ENCODE measurements at regions not wholly inside any gene's neighbourhood (a gene's known extent, or its start where the extent isn't known, plus 50 kb on each side); places are given as distances from the start of the nearest gene placed in this dataset.

GRCh38 chr17:69954241-69954925 lies 120.6 kb upstream of the KCNJ16 start:
- DNase-seq = no peak

- no peak for DNase-seq
These were observed 117.0 kb upstream of the KCNJ16 start for GRCh38 chr17:69958063-69958462.

- DNase-seq = no peak
These were observed 115.7 kb upstream of the KCNJ16 start for GRCh38 chr17:69959283-69959682.

- DNase-seq = no peak
These were observed 114.3 kb upstream of the KCNJ16 start for GRCh38 chr17:69960755-69961154.

- DNase-seq = peak; percentile 3
These were observed 113.4 kb upstream of the KCNJ16 start for GRCh38 chr17:69961501-69962145.

GRCh38 chr17:69962436-69962995 lies 112.5 kb upstream of the KCNJ16 start:
- no peak for DNase-seq

GRCh38 chr17:69967910-69968411 lies 107.1 kb upstream of the KCNJ16 start:
- DNase-seq = peak; percentile 62

GRCh38 chr17:69969897-69970296 lies 105.1 kb upstream of the KCNJ16 start:
- DNase-seq = no peak

- DNase-seq = no peak
These were observed 102.8 kb upstream of the KCNJ16 start for GRCh38 chr17:69972251-69972650.

- DNase-seq = no peak
These were observed 99.2 kb upstream of the KCNJ16 start for GRCh38 chr17:69975808-69976207.

GRCh38 chr17:69978056-69978646 lies 96.9 kb upstream of the KCNJ16 start:
- DNase-seq = no peak

GRCh38 chr17:69981441-69981840 lies 93.6 kb upstream of the KCNJ16 start:
- no peak for DNase-seq

GRCh38 chr17:69995476-69995875 lies 79.5 kb upstream of the KCNJ16 start:
- no peak for DNase-seq

- DNase-seq = peak; percentile 33
These were observed 77.7 kb upstream of the KCNJ16 start for GRCh38 chr17:69997332-69997731.

- DNase-seq = no peak
These were observed 75.8 kb upstream of the KCNJ16 start for GRCh38 chr17:69999253-69999652.

- peak; percentile 20 for DNase-seq
These were observed 68.9 kb upstream of the KCNJ16 start for GRCh38 chr17:70006159-70006558.

- DNase-seq = no peak
These were observed 63.3 kb upstream of the KCNJ16 start for GRCh38 chr17:70011750-70012149.

- no peak for DNase-seq
These were observed 61.1 kb upstream of the KCNJ16 start for GRCh38 chr17:70013911-70014310.

GRCh38 chr17:70017112-70017511 lies 57.9 kb upstream of the KCNJ16 start:
- DNase-seq = no peak

- no peak for DNase-seq
These were observed 57.1 kb upstream of the KCNJ16 start for GRCh38 chr17:70017941-70018340.

GRCh38 chr17:70021726-70022125 lies 53.3 kb upstream of the KCNJ16 start:
- no peak for DNase-seq

GRCh38 chr17:70022175-70022574 lies 52.9 kb upstream of the KCNJ16 start:
- peak; percentile 25 for DNase-seq

- no peak for DNase-seq
These were observed 50.8 kb upstream of the KCNJ16 start for GRCh38 chr17:70024253-70024652.

Data from dermis blood vessel endothelial cell (primary cell).